ENCODE measurements at regions not wholly inside any gene's neighbourhood (a gene's known extent, or its start where the extent isn't known, plus 50 kb on each side); places are given as distances from the start of the nearest gene placed in this dataset.
A peak's percentile ranks its signal among the peaks of the same experiment; 100 is the strongest.
"Not testable (repeated sequence)": the region's sequence is repeated elsewhere in the genome, so short reads cannot be mapped to it uniquely, and the experiment has no call there.

GRCh38 chr6:110558575-110558974, 82.2 kb upstream of the SLC22A16 start:
- no peak for DNase-seq

DNA sequence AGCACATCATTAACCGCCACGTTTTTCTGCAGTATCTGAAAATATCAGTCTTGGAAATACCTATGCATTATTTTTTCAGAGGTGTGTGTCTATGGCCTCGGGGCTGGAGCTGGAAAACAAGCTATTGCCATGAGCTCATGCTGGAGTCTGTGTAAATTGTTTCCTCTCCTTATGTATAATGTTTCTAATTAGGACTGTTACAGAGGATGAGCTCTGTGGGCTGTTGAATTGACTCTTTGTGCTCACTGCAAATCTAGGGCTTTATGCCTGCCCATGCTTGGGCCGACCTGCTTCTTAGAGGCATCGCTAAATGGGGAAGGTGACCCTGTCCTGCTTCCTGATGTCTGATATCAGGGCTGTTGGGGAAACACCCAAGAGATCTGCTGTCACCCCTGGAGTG, 80.8 kb upstream of the SLC22A16 start:
- peak; percentile 45 for DNase-seq

- peak; percentile 42 for DNase-seq
Measured at GRCh38 chr6:110556317-110557110, 80.1 kb upstream of the SLC22A16 start.

DNA sequence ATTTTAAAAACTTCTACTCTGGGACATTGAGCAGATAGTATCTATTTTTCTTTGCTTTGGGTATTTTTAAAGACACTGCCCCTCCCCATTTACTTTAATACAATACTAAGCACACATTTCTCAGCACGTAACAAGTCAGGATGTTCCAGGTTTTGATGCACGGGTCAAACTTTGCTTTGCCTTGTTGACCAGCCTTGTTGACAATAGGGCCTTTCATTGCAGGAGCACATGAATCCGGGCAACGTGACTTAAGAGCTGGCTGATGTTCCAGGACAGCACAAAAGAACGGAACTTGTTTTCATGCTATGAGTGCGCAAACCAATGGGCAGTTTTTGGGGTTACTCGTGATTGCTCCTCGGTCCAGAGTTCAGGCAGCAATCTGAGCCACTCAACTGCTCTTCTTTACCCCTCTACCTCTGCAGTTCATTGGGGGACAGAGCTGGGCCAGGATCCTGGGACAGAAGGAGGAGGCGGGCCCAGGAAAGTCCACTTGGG, 78.6 kb upstream of the SLC22A16 start:
- DNase-seq: peak; percentile 93

DNA sequence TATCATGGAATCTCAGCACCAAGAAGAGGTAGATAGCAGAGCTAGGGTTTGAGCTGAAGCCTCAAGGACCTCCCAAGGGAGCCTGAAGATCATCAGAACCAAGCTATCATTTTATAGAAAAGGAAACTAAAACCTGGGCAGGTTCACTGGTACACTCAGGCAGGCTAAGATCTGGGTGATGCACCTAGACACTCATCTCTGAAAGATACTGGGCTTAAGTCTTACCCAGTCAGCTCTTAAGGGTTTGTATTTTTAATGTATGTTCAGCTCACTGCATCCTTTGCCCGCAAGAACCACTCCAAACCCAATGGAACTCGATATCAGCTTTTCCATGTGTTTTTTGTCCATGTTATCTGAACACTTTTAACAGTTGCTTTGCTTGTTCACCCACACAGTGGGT, 78.0 kb upstream of the SLC22A16 start:
- DNase-seq: no peak

DNA sequence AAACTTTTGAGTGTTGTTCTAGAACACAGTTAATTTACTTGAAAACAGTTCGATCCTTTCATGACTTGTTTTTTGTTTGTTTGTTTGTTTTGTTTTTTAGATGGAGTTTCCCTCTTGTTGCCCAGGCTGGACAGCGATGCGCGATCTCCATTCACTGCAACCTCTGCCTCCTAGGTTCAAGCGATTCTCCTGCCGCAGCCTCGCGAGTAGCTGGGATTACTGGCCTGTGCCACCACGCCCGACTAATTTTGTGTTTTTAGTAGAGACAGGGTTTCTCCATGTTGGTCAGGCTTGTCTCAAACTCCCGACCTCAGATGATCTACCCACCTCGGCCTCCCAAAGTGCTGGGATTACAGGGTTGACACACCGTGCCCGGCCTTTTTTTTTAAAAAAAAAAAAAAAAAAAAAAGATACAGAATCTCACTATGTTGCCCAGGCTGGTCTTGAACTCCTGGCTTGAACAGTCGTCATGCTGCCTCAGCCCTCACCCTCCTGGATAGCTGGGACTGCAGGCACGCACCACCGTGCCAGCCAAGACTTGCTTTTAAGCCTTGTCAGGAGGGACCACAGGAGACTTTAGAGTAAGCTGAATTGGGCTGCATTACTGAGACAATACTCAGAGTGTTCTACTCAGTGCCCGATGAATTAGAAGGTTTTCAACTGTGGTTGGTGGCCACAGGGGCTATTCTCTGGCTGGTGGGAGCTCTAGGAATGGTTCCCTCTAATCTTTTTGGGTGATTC, 76.7 kb upstream of the SLC22A16 start:
- no peak for DNase-seq

DNA sequence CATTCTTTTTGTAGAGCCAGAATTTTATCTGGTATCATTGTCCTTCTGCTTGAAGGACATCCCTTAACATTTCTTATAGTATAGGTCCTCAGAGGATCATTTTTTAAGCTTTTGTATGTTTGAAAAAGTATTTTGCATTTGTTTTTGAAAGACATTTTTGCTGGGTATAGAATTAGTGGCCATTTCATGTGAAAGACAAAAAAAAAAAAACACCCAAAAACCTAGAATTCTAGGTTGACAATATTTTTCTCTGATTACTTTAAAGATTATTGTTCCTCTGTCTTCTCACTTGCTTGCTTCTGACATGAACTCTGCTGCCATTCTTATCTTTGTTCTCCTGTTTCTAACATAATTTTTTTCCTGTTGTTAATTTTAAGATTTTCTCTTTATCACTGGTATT, 75.7 kb upstream of the SLC22A16 start:
- DNase-seq: no peak

DNA sequence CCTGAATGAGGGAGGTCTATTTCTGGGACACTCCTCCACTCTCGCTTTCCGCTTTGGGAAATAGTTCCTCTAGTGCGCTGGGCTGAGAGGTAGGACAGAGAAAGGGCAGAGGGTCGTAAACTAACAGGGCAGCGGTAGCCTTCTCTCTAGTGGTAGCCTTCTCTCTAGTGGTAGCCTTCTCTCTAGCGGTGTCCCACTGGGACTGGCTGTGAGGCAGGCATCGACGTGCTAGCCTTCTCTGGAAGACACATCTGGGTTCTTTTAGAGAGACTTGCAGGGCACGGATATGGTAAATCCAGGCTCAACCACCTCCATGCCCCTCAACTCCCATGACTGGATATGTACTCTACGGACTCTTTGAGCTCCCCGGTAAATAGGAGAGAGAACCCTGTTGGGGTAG, 74.7 kb upstream of the SLC22A16 start:
- no peak for DNase-seq

- DNase-seq: no peak
Measured at GRCh38 chr6:110550353-110550752, 73.9 kb upstream of the SLC22A16 start.

DNA sequence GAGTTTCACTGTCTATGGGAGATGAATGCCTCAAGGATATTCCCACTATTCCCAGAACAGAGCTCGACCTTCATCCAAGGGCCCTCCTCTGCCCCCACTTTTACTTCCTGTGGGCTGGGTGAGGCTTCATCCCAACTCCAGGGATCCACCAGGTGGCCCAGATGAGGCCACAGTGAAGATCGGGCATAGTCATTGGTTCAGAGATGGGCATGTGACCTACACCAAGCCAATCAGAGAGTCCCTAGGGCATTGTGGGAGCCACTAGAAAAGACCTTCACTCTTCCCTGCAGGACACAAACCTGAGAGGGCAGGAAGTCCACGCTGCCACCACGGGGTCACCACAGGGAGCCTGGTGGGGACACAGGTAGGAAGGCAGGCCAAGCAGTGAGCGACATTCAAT, 72.9 kb upstream of the SLC22A16 start:
- no peak for DNase-seq

GRCh38 chr6:110548110-110548847, 71.9 kb upstream of the SLC22A16 start:
- peak; percentile 35 for DNase-seq

- no peak for DNase-seq
Measured at GRCh38 chr6:110547266-110547964, 71.0 kb upstream of the SLC22A16 start.

DNA sequence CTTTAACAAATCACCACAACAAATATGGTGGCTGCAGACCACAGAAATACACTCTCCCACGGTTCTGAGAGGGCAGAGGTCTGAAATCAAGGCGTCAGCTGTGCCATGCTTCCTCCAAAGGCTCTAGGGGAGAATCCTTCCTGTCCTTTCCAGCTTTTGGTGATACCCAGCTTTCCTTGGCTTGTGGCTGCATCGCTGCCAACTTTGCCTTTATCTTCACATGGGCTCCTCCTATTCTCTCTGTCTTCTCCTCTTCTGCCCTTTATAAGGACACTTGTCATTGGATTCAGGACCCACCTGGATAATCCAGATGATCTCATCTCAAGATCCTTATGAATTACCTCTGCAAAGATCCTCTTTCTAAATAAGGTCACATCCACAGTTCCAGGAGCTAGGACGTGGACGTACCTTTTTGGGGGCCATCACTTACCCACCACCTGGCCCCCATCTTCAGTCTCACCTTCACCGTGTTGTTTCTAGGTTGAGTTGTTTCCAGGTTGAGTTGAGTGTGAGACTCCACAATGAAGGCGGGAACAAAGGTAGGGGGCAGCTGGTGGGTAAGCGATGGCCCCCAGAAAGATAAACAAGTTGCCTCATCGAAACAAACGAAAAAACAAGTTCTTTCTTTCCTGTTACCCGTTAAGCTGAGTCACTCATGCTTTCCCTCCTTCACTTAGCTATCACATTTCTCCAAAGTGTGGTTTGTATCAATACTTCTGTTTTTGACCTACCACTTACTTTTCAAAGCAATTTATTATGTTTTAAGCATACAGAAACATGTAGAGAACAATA, 68.9 kb upstream of the SLC22A16 start:
- no peak for DNase-seq

DNA sequence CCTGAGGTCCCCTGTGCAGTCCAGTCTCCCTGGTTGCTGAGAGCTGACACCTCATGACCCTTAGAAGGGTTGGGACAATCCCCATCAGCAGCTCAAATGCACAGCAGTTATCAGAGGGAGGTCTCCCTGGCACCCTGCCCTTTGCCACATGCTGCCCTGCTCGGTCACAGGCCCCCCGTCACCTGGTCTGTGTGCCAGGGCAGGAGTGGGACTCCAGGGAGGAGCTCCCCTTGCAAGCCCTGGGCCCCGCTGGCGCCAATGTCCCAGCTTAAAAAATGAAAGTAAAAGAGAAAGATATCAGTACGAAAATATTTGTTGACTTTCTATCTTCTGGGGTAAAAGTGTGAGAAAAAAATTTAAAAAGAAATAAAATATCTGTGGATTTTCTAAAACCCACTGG, 68.1 kb upstream of the SLC22A16 start:
- DNase-seq: no peak

GRCh38 chr6:110543106-110543505, 66.7 kb upstream of the SLC22A16 start:
- peak; percentile 53 for DNase-seq

- peak; percentile 78 for DNase-seq
Measured at GRCh38 chr6:110542311-110543024, 66.1 kb upstream of the SLC22A16 start.

DNA sequence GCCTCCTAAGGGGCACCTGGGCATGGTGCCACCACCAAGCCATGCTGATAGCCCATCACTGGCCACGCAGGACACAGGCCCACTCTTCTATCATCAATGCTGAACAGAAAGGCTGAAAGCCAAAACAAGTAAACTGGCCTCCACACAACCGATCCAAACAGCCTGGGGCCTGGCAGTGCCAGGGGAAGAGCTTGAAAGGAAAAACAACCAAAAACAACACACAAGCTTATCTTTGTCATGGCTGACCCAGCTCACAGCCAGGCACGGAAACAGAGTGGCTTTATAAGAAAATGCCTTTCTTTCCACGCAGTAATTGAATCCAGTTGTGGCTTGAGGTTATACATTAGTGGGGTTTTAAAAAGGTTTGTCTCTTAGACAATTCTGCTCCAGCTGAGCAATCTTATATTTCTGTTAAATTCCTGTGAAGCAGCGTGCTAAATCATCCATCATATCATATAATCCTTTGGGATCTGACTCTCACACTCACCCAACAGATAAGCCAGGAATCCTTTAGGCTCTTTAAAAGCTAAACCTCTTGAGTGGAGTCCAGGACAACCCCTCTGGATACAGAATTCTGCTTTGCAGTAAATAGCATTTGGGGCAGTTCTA, 65.4 kb upstream of the SLC22A16 start:
- DNase-seq: peak; percentile 86

DNA sequence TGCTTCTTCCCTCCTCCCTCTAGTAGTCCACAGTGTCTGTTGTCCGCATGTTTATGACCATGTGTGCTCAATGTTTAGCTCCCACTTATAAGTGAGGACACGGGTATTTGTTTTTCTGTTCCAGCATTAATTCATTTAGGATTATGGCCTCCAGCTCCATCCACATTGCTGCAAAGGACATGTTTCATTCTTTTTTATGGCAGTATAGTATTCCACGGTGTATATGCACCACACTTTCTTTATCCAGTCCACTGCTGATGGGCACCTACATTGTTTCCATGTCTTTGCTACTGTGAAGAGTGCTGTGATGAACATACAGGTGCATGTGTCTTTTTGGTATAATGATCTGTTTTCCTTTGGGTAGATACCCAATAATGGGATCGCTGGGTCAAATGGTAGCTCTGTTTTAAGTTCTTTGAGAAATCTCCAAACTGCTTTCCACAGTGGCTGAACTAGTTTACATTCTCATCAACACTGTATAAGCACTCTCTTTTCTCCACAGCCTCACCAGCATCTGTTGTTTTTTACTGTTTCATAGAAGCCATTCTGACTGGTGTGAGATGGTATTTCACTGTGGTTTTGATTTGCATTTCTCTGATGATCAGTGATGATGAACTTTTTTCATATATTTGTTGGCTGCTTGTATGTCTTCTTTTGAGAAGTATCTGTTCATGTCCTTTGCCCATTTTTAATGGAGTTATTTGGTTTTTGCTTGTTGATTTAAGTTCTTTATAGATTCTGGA, 63.0 kb upstream of the SLC22A16 start:
- DNase-seq: not testable (repeated sequence)

- DNase-seq: no peak
Measured at GRCh38 chr6:110538416-110539160, 62.2 kb upstream of the SLC22A16 start.
